ENCODE measurements at regions not wholly inside any gene's neighbourhood (a gene's known extent, or its start where the extent isn't known, plus 50 kb on each side); places are given as distances from the start of the nearest gene placed in this dataset.

DNA sequence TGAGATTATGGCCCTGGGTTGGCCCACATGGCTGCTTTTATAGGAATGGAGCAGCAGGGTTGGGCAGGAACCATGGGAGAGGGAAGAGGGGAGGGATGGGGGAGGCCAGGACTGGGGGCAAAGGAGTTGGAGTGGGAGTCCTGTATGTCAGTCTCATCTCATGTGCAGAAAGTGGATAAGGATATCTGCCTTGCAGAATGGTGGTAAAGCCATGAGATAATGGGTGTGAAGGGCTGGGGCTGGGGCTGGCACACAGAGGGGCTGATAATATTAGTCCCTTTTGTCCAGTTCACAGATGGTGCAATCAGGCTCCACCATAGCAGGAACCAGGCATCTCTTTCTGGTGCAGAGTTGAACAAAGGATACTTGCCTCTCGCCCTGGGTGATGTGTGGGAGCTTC, 101.3 kb downstream of the MRM1 start:
- no peaks in the 10 kb centered on the region for H3K36me3 ChIP-seq (ENCODE audit: control insufficient read depth in 1 of 2, insufficient read depth in 2 of 2, low read length in 2 of 2)
- no TSS peak for BruUV-seq (replicated peaks)
- ChIA-PET RAD21 (ENCODE audit: low non-redundant PET in 1 of 2, low total read pairs in 2 of 2, uncharacterized antibody in 2 of 2, unreplicated experiment in 2 of 2) (no interaction called here), POLR2A (no interaction called here), CTCF (no interaction called here)
- H4K20me1 ChIP-seq (ENCODE audit: insufficient read depth) = no peaks in the 10 kb centered on the region
- H3K27me3 ChIP-seq (ENCODE audit: insufficient read depth, low read length) = peaks cover 26% of the 10 kb centered on the region
- H3K79me2 ChIP-seq (ENCODE audit: insufficient read depth, low read length) = no peaks in the 10 kb centered on the region
- H3K27ac ChIP-seq (ENCODE audit: low read depth, low read length) = no peak overlapping the region
- no peaks in the 10 kb centered on the region for H3K4me1 ChIP-seq (ENCODE audit: control insufficient read depth in 1 of 2, insufficient read depth in 2 of 2, low read length in 2 of 2)
- H3K9ac ChIP-seq (ENCODE audit: low read length) = no peak overlapping the region
- no peak overlapping the region for H3K4me3 ChIP-seq (replicated peaks in 1 of 2; ENCODE audit: low read depth in 1 of 2, low read length in 2 of 2)
- no peak for TF ChIP-seq POLR2AphosphoS5 (IDR thresholded peaks at IDR 0.05; ENCODE audit: low read depth, low read length)
- no peak for TF ChIP-seq JUND (IDR thresholded peaks at IDR 0.05)
- no peak for TF ChIP-seq ZNF274 (IDR thresholded peaks at IDR 0.05; ENCODE audit: low read depth, low read length)
- TF ChIP-seq SP1 (IDR thresholded peaks at IDR 0.05; ENCODE audit: low read depth) = no peak
- no peak for TF ChIP-seq SIN3A (IDR thresholded peaks at IDR 0.05; ENCODE audit: low read depth)
- no peak for TF ChIP-seq YY1 (IDR thresholded peaks at IDR 0.05; ENCODE audit: extremely low read depth, insufficient replicate concordance, low read depth, low read length)
- TF ChIP-seq, protein P1, sequence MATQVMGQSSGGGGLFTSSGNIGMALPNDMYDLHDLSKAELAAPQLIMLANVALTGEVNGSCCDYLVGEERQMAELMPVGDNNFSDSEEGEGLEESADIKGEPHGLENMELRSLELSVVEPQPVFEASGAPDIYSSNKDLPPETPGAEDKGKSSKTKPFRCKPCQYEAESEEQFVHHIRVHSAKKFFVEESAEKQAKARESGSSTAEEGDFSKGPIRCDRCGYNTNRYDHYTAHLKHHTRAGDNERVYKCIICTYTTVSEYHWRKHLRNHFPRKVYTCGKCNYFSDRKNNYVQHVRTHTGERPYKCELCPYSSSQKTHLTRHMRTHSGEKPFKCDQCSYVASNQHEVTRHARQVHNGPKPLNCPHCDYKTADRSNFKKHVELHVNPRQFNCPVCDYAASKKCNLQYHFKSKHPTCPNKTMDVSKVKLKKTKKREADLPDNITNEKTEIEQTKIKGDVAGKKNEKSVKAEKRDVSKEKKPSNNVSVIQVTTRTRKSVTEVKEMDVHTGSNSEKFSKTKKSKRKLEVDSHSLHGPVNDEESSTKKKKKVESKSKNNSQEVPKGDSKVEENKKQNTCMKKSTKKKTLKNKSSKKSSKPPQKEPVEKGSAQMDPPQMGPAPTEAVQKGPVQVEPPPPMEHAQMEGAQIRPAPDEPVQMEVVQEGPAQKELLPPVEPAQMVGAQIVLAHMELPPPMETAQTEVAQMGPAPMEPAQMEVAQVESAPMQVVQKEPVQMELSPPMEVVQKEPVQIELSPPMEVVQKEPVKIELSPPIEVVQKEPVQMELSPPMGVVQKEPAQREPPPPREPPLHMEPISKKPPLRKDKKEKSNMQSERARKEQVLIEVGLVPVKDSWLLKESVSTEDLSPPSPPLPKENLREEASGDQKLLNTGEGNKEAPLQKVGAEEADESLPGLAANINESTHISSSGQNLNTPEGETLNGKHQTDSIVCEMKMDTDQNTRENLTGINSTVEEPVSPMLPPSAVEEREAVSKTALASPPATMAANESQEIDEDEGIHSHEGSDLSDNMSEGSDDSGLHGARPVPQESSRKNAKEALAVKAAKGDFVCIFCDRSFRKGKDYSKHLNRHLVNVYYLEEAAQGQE (IDR thresholded peaks at IDR 0.05; ENCODE audit: low read depth) = no peak
- no peak for TF ChIP-seq RAD21 (IDR thresholded peaks at IDR 0.05; ENCODE audit: low read depth)
- TF ChIP-seq, protein P2, sequence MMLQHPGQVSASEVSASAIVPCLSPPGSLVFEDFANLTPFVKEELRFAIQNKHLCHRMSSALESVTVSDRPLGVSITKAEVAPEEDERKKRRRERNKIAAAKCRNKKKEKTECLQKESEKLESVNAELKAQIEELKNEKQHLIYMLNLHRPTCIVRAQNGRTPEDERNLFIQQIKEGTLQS (IDR thresholded peaks at IDR 0.05) = no peak
- TF ChIP-seq EGR1 (IDR thresholded peaks at IDR 0.05; ENCODE audit: low read depth) = no peak
- TF ChIP-seq CBX3 (IDR thresholded peaks at IDR 0.05; ENCODE audit: low read depth) = no peak
- TF ChIP-seq MAX (IDR thresholded peaks at IDR 0.05) = no peak
- no peak for TF ChIP-seq ZFX (IDR thresholded peaks at IDR 0.05)
- TF ChIP-seq EZH2 (IDR thresholded peaks at IDR 0.05) = no peak
- no peak for TF ChIP-seq CEBPB (IDR thresholded peaks at IDR 0.05; ENCODE audit: low read depth)
- no peak for TF ChIP-seq SRF (IDR thresholded peaks at IDR 0.05; ENCODE audit: low read depth)
- TF ChIP-seq FOSL1 (IDR thresholded peaks at IDR 0.05; ENCODE audit: low read depth) = no peak
- TF ChIP-seq EZH2phosphoT487 (IDR thresholded peaks at IDR 0.05; ENCODE audit: borderline replicate concordance) = no peak
- TF ChIP-seq, protein P3, sequence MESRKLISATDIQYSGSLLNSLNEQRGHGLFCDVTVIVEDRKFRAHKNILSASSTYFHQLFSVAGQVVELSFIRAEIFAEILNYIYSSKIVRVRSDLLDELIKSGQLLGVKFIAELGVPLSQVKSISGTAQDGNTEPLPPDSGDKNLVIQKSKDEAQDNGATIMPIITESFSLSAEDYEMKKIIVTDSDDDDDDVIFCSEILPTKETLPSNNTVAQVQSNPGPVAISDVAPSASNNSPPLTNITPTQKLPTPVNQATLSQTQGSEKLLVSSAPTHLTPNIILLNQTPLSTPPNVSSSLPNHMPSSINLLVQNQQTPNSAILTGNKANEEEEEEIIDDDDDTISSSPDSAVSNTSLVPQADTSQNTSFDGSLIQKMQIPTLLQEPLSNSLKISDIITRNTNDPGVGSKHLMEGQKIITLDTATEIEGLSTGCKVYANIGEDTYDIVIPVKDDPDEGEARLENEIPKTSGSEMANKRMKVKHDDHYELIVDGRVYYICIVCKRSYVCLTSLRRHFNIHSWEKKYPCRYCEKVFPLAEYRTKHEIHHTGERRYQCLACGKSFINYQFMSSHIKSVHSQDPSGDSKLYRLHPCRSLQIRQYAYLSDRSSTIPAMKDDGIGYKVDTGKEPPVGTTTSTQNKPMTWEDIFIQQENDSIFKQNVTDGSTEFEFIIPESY (IDR thresholded peaks at IDR 0.05; ENCODE audit: extremely low read depth, insufficient replicate concordance, low read length) = no peak
- no peak for TF ChIP-seq CTCF (IDR thresholded peaks at IDR 0.05 in 2 of 3, conservative IDR thresholded peaks at IDR 0.05 in 1 of 3; ENCODE audit: borderline replicate concordance in 1 of 3, insufficient read depth in 1 of 3, low read depth in 2 of 3, low read length in 2 of 3)
- H3K9me3 ChIP-seq (ENCODE audit: control insufficient read depth in 1 of 2, insufficient read depth in 1 of 2, low read depth in 1 of 2, low read length in 2 of 2) = no peaks in the 10 kb centered on the region
- H2AFZ ChIP-seq (ENCODE audit: low read depth, low read length, poor library complexity, severe bottlenecking) = no peak overlapping the region
- no peak overlapping the region for H3K4me2 ChIP-seq (ENCODE audit: low read length)
- intact Hi-C loops (cut with micrococcal nuclease) = loop anchor here (10.0 kb wide), 1 partner anchor 82 kb away; no protein-coding TSS in a partner anchor
- ATAC-seq = no peak
- DNase-seq (ENCODE audit: low read depth, low spot score) = no peak
- no peaks in the 10 kb centered on the region for H3K9me2 ChIP-seq (ENCODE audit: insufficient read depth)
